ENCODE measurements at regions not wholly inside any gene's neighbourhood (a gene's known extent, or its start where the extent isn't known, plus 50 kb on each side); places are given as distances from the start of the nearest gene placed in this dataset.

DNA sequence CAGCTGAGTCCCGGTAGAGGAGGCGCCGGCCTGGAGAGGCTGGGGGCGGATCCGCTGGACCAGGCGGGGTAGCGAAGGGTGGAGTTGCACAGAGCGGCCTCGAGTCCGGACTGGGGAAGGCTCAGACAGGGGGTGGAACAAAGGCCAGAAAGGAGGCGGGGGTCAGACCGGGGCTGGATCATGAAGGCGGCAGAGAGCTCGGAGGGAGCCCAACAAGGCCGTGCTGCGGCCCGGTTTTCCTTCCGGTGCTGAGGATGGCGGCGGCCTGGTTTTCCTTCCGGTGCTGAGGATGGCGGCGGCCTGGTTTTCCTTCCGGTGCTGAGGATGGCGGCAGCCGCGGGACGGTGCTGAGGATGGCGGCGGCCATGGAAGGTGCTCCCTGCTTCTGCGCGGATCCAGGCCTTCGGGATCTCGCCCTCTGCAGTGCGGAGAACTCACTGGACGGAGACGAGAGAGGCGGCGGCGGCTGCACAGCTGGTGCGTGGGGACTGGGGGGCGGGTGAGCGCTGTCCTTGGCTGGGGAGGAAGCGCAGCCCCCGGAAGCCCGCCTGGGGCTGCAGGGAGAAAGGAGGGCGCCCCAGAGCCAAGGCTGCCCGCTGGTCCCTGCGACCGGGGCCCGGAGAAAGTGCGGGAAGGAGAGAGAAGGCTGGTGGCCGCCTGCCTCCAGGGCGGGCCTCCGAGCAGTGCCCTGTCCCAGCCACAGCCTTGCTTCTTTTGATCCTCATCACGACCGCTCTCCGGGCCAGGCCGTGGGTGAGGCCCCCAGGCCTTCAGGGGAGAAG is 350.4 kb upstream of the B3GAT1 start (continued):
- TF ChIP-seq, protein P1, sequence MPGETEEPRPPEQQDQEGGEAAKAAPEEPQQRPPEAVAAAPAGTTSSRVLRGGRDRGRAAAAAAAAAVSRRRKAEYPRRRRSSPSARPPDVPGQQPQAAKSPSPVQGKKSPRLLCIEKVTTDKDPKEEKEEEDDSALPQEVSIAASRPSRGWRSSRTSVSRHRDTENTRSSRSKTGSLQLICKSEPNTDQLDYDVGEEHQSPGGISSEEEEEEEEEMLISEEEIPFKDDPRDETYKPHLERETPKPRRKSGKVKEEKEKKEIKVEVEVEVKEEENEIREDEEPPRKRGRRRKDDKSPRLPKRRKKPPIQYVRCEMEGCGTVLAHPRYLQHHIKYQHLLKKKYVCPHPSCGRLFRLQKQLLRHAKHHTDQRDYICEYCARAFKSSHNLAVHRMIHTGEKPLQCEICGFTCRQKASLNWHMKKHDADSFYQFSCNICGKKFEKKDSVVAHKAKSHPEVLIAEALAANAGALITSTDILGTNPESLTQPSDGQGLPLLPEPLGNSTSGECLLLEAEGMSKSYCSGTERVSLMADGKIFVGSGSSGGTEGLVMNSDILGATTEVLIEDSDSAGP (CRISPR knock-in tag; IDR thresholded peaks at IDR 0.05): no peak
- TF ChIP-seq FOXK2 (conservative IDR thresholded peaks at IDR 0.05 in 1 of 2, IDR thresholded peaks at IDR 0.05 in 1 of 2; ENCODE audit: low read depth in 2 of 2): no peak
- TF ChIP-seq NRF1 (conservative IDR thresholded peaks at IDR 0.05 in 1 of 2, IDR thresholded peaks at IDR 0.05 in 1 of 2): 0 out of 4 replicates have a peak, but pooled peaks of 1 of the 2 experiments have one; percentile 16
- TF ChIP-seq, protein P2, sequence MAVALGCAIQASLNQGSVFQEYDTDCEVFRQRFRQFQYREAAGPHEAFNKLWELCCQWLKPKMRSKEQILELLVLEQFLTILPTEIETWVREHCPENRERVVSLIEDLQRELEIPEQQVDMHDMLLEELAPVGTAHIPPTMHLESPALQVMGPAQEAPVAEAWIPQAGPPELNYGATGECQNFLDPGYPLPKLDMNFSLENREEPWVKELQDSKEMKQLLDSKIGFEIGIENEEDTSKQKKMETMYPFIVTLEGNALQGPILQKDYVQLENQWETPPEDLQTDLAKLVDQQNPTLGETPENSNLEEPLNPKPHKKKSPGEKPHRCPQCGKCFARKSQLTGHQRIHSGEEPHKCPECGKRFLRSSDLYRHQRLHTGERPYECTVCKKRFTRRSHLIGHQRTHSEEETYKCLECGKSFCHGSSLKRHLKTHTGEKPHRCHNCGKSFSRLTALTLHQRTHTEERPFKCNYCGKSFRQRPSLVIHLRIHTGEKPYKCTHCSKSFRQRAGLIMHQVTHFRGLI (CRISPR knock-in tag; IDR thresholded peaks at IDR 0.05): peak; percentile 70; the same call in 1 of the 2 replicates
- TF ChIP-seq ZKSCAN8 (CRISPR knock-in tag; IDR thresholded peaks at IDR 0.05): 0 out of 2 replicates have a peak, but pooled peaks have one; percentile 40
- TF ChIP-seq, protein P3, sequence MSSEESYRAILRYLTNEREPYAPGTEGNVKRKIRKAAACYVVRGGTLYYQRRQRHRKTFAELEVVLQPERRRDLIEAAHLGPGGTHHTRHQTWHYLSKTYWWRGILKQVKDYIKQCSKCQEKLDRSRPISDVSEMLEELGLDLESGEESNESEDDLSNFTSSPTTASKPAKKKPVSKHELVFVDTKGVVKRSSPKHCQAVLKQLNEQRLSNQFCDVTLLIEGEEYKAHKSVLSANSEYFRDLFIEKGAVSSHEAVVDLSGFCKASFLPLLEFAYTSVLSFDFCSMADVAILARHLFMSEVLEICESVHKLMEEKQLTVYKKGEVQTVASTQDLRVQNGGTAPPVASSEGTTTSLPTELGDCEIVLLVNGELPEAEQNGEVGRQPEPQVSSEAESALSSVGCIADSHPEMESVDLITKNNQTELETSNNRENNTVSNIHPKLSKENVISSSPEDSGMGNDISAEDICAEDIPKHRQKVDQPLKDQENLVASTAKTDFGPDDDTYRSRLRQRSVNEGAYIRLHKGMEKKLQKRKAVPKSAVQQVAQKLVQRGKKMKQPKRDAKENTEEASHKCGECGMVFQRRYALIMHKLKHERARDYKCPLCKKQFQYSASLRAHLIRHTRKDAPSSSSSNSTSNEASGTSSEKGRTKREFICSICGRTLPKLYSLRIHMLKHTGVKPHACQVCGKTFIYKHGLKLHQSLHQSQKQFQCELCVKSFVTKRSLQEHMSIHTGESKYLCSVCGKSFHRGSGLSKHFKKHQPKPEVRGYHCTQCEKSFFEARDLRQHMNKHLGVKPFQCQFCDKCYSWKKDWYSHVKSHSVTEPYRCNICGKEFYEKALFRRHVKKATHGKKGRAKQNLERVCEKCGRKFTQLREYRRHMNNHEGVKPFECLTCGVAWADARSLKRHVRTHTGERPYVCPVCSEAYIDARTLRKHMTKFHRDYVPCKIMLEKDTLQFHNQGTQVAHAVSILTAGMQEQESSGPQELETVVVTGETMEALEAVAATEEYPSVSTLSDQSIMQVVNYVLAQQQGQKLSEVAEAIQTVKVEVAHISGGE (CRISPR knock-in tag; IDR thresholded peaks at IDR 0.05): peak in 2 of 3 experiments; percentile 50 to 81; a peak in 3 of 6 replicates
- TF ChIP-seq HNRNPLL (IDR thresholded peaks at IDR 0.05; ENCODE audit: low read depth, low read length, poor library complexity, severe bottlenecking): no peak
- TF ChIP-seq GABPA (tag; conservative IDR thresholded peaks at IDR 0.05; ENCODE audit: low read depth): peak; percentile 93
- TF ChIP-seq, protein P4, sequence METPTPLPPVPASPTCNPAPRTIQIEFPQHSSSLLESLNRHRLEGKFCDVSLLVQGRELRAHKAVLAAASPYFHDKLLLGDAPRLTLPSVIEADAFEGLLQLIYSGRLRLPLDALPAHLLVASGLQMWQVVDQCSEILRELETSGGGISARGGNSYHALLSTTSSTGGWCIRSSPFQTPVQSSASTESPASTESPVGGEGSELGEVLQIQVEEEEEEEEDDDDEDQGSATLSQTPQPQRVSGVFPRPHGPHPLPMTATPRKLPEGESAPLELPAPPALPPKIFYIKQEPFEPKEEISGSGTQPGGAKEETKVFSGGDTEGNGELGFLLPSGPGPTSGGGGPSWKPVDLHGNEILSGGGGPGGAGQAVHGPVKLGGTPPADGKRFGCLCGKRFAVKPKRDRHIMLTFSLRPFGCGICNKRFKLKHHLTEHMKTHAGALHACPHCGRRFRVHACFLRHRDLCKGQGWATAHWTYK (CRISPR knock-in tag; IDR thresholded peaks at IDR 0.05): peak; percentile 53; the same call in 1 of the 2 replicates
